ENCODE measurements at regions not wholly inside any gene's neighbourhood (a gene's known extent, or its start where the extent isn't known, plus 50 kb on each side); places are given as distances from the start of the nearest gene placed in this dataset.

- TF ChIP-seq CHD2 (IDR thresholded peaks at IDR 0.05; ENCODE audit: low read length) (no peak), SIN3A (conservative IDR thresholded peaks at IDR 0.05 in 1 of 2, IDR thresholded peaks at IDR 0.05 in 1 of 2; ENCODE audit: low read depth in 1 of 2, low read length in 2 of 2) (no peak), EP300 (IDR thresholded peaks at IDR 0.05; ENCODE audit: borderline replicate concordance in 1 of 2, low read depth in 2 of 2, low read length in 2 of 2) (no peak), ATF2 (IDR thresholded peaks at IDR 0.05; ENCODE audit: low read length) (no peak), CTCF (IDR thresholded peaks at IDR 0.05; ENCODE audit: control extremely low read depth in 1 of 3, insufficient read depth in 1 of 3, low read depth in 1 of 3, low read length in 3 of 3) (no peak), EZH2 (IDR thresholded peaks at IDR 0.05; ENCODE audit: low read depth, low read length, severe bottlenecking) (no peak), KDM1A (IDR thresholded peaks at IDR 0.05; ENCODE audit: borderline replicate concordance, low read length) (no peak), HDAC6 (IDR thresholded peaks at IDR 0.05; ENCODE audit: low read depth, low read length) (no peak)
Observed at GRCh38 chr2:195044801-195045200, 612.2 kb upstream of the SLC39A10 start.
